Endothelial cell of umbilical vein (primary cell): ENCODE measurements at regions not wholly inside any gene's neighbourhood (a gene's known extent, or its start where the extent isn't known, plus 50 kb on each side); places are given as distances from the start of the nearest gene placed in this dataset.

Source experiments
- BruUV-seq: library from RNA; stranded (reverse); fragments of 400-500 nt; replicated peaks from 2 replicates; lab custom pipeline; 2021; lab: Mats Ljungman, UMichigan
- CTCF ChIA-PET: fragments of 300-600, 350-600 bp; sonication (Branson Sonifier 250); formaldehyde crosslinking; loops from one replicate; lab custom pipeline; 2021; ENCODE audit warnings: antibody characterized with exemption, inconsistent platforms; lab: Charles Lee
- POLR2A ChIA-PET: fragments of 300-600, 350-600 bp; sonication (Branson Sonifier 250); formaldehyde crosslinking; loops from one replicate; lab custom pipeline; 2021; ENCODE audit warnings: antibody characterized with exemption, inconsistent platforms; lab: Charles Lee
- DNase-seq: peaks from one replicate; pipeline ENCODE4 v3.0.0-alpha.2; 2011; ENCODE audit warnings: low read depth, low spot score
- FAIRE-seq: peaks from 2 replicates; lab custom pipeline; 2011; peaks lifted over from hg19 to GRCh38; lab: Jason Lieb, UNC
- H2AFZ ChIP-seq: 2 replicates; pipeline ENCODE4 v1.6.0; 2012; ENCODE audit warnings: low read depth, low read length, control low read depth, inconsistent platforms
- H3K27ac ChIP-seq: 2 replicates; pipeline ENCODE4 v1.5.1; 2011; ENCODE audit warnings: low read depth, mild to moderate bottlenecking, control low read depth, low read length, moderate library complexity; ENCODE audit not compliant: insufficient read depth
- H3K27me3 ChIP-seq, 2 experiments: 2 replicates each; pipeline versions ENCODE4 v1.6.0 to v1.6.1; 2011; ENCODE audit warnings: low read length in 2 of 2, mixed read lengths in 1 of 2; ENCODE audit not compliant: control insufficient read depth in 2 of 2, insufficient read depth in 2 of 2
- H3K36me3 ChIP-seq, 2 experiments: 2 replicates in 1 of 2; 3 replicates in 1 of 2; pipeline ENCODE4 v1.5.1; 2011; ENCODE audit warnings: low read length in 2 of 2, mild to moderate bottlenecking in 1 of 2, moderate library complexity in 1 of 2; ENCODE audit not compliant: control insufficient read depth in 2 of 2, insufficient read depth in 2 of 2; ENCODE audit errors: extremely low read depth in 1 of 2
- H3K4me1 ChIP-seq: 3 replicates; pipeline ENCODE4 v1.5.1; 2011; ENCODE audit warnings: mild to moderate bottlenecking, low read length; ENCODE audit not compliant: control insufficient read depth, insufficient read depth; ENCODE audit errors: extremely low read depth
- H3K4me2 ChIP-seq: 2 replicates; pipeline ENCODE4 v1.6.1; 2011; ENCODE audit warnings: low read length, control low read depth, mixed read lengths; ENCODE audit not compliant: insufficient read depth
- H3K4me3 ChIP-seq, 3 experiments: fragments of 200-600 bp in 1 of 3; sonication (generic), shearing (Covaris generic) in 1 of 3; replicated peaks in 1 of 3; 2 replicates each; pipeline ENCODE4 v1.5.1; 2011 to 2016; ENCODE audit warnings: control low read depth in 3 of 3, low read length in 3 of 3, mild to moderate bottlenecking in 2 of 3, inconsistent platforms in 1 of 3, low read depth in 1 of 3, moderate library complexity in 1 of 3; ENCODE audit not compliant: insufficient read depth in 1 of 3
- H3K79me2 ChIP-seq: 2 replicates; pipeline ENCODE4 v1.6.0; 2012; ENCODE audit warnings: low read length, inconsistent platforms; ENCODE audit not compliant: control insufficient read depth, insufficient read depth
- H3K9ac ChIP-seq: replicated peaks from 2 replicates; pipeline ENCODE3; 2011; ENCODE audit warnings: low read length, control low read depth; ENCODE audit not compliant: insufficient read depth; ENCODE audit errors: extremely low read depth
- H3K9me1 ChIP-seq: replicated peaks from 3 replicates; pipeline ENCODE4 v1.6.0; 2011; ENCODE audit warnings: mild to moderate bottlenecking, low read length; ENCODE audit not compliant: control insufficient read depth, insufficient read depth; ENCODE audit errors: extremely low read depth
- H3K9me3 ChIP-seq: replicated peaks from 2 replicates; pipeline ENCODE4 v1.5.1; 2012; ENCODE audit warnings: low read length, inconsistent platforms; ENCODE audit not compliant: control insufficient read depth, insufficient read depth
- H4K20me1 ChIP-seq: replicated peaks from 2 replicates; pipeline ENCODE3; 2011; ENCODE audit warnings: mild to moderate bottlenecking, low read length; ENCODE audit not compliant: control insufficient read depth, insufficient read depth; ENCODE audit errors: extremely low read depth
- FOS ChIP-seq: IDR thresholded peaks from 2 replicates; pipeline ENCODE4 v1.6.1; 2011; ENCODE audit warnings: mild to moderate bottlenecking, low read length, moderate library complexity, borderline replicate concordance; ENCODE audit not compliant: insufficient read depth
- GATA2 ChIP-seq: IDR thresholded peaks from 2 replicates; pipeline ENCODE4 v1.7.0; 2011; ENCODE audit warnings: low read depth, mild to moderate bottlenecking, moderate library complexity, mixed read lengths, low read length; ENCODE audit not compliant: insufficient read length, insufficient read depth
- POLR2AphosphoS5 ChIP-seq: IDR thresholded peaks from 2 replicates; pipeline ENCODE4 v1.6.1; 2012; ENCODE audit warnings: low read depth, mild to moderate bottlenecking, control low read depth, low read length, moderate library complexity; ENCODE audit not compliant: insufficient read depth
- dilution Hi-C: fragments of 300-500 bp; cut with MboI; formaldehyde crosslinking; loops from one replicate; pipeline ENCODE4 v1.15.0; 2019; ENCODE audit warnings: low sequenced_read_pairs; ENCODE audit not compliant: extremely low pct_ligation_motif_present
- intact Hi-C: fragments of 100-400 bp; cut with micrococcal nuclease; formaldehyde crosslinking; loops from one replicate; pipeline ENCODE4 v1.10.0; 2022

DNA sequence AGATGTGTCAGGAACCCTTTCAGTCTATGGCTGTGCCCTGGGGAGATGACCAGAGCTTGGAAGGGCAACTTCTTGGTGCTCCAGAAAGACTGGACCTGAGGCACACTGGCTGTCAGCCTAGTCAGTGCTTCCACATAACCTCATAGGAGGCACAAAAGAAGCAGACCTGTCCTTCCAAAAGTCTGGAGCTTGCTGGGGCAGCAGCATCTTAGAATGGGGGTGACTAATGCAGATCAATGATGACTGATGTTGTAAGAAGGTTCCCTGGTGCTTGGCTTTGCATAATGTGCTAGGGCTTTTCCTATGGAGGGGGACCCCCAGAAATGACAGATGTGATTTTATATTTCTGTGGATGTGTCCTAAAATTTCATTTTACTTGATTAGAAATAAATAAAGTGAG is 255.7 kb upstream of the THUMPD2 start:
- Histone ChIP-seq H3K4me3 (no peak overlapping the region), H3K4me1 (no peaks in the 10 kb centered on the region), H3K36me3 (no peaks in the 10 kb centered on the region), H3K9me3 (no peaks in the 10 kb centered on the region), H3K79me2 (no peaks in the 10 kb centered on the region), H2AFZ (no peak overlapping the region), H3K4me2 (no peak overlapping the region), H3K9ac (no peak overlapping the region), H4K20me1 (no peaks in the 10 kb centered on the region), H3K27me3 (no peaks in the 10 kb centered on the region), H3K9me1 (no peaks in the 10 kb centered on the region), H3K27ac (no peak overlapping the region)
- intact Hi-C loops = no loop called here
- ChIA-PET POLR2A (no interaction called here), CTCF (no interaction called here)
- BruUV-seq = no TSS peak
- TF ChIP-seq FOS = no peak
- dilution Hi-C loops = no loop called here
- FAIRE-seq (no peak), DNase-seq (no peak)

DNA sequence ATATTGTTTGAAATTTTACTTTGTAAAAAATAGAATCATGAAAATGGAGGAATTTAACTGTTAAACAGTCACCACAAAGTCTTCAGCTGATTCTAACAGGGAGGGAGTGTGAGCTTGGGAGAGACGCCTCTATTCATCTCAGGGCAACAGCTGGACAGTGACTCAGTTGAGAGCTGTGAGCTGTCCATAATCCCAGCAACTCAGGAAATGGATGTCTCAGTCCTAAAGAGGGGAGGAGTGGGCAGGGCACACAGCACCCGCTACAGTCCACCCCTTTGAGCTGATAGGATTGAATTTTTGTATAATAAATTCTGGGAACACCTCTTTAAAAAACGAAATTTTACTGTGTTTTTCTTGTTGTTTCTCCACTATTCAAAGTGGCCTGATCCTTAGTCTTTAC is 255.1 kb upstream of the THUMPD2 start:
- CTCF ChIA-PET = no interaction called here
- TF ChIP-seq FOS (peak; percentile 78), GATA2 (peak; percentile 12), POLR2AphosphoS5 (no peak)
- dilution Hi-C loops (no loop called here), intact Hi-C loops (no loop called here)
- Histone ChIP-seq H3K79me2 (no peaks in the 10 kb centered on the region), H3K27me3 (no peaks in the 10 kb centered on the region), H2AFZ (no peak overlapping the region), H3K9me1 (no peaks in the 10 kb centered on the region), H3K36me3 (no peaks in the 10 kb centered on the region), H3K9ac (no peak overlapping the region), H4K20me1 (no peaks in the 10 kb centered on the region), H3K4me1 (no peaks in the 10 kb centered on the region), H3K9me3 (no peaks in the 10 kb centered on the region), H3K27ac (no peak overlapping the region), H3K4me3 (no peak overlapping the region), H3K4me2 (no peak overlapping the region)
- POLR2A ChIA-PET = no interaction called here
- FAIRE-seq (no peak), DNase-seq (peak; percentile 12)
- BruUV-seq = no TSS peak
